Activated T-helper 9 cell treated with anti-CD3 and anti-CD28 coated beads, Interleukin-2, amount 50 U/mL, for 16 hours (primary cell): ENCODE measurements at regions not wholly inside any gene's neighbourhood (a gene's known extent, or its start where the extent isn't known, plus 50 kb on each side); places are given as distances from the start of the nearest gene placed in this dataset.
"Not testable (repeated sequence)": the region's sequence is repeated elsewhere in the genome, so short reads cannot be mapped to it uniquely, and the experiment has no call there.

ENCODE experiments used
- DNase-seq: peaks from one replicate; pipeline ENCODE4 v3.0.0-alpha.2; 2020; ENCODE audit warnings: low read depth

GRCh38 chr2:230593765-230594164 is 118.9 kb upstream of the CAB39 start:
- DNase-seq: no peak

GRCh38 chr2:230594286-230594840 is 118.3 kb upstream of the CAB39 start:
- no peak for DNase-seq

- no peak for DNase-seq
Observed at GRCh38 chr2:230599853-230600252, 112.8 kb upstream of the CAB39 start.

GRCh38 chr2:230600285-230600684 is 112.4 kb upstream of the CAB39 start:
- DNase-seq: no peak

GRCh38 chr2:230600881-230601280 is 111.8 kb upstream of the CAB39 start:
- no peak for DNase-seq

- no peak for DNase-seq
Observed at GRCh38 chr2:230601510-230601909, 111.1 kb upstream of the CAB39 start.

- DNase-seq: no peak
Observed at GRCh38 chr2:230602562-230603230, 109.9 kb upstream of the CAB39 start.

GRCh38 chr2:230603317-230603716 is 109.3 kb upstream of the CAB39 start:
- not testable (repeated sequence) for DNase-seq

GRCh38 chr2:230604158-230604557 is 108.5 kb upstream of the CAB39 start:
- not testable (repeated sequence) for DNase-seq

GRCh38 chr2:230614040-230614439 is 98.6 kb upstream of the CAB39 start:
- no peak for DNase-seq

- no peak for DNase-seq
Observed at GRCh38 chr2:230614913-230615332, 97.7 kb upstream of the CAB39 start.

GRCh38 chr2:230617256-230617706 is 95.4 kb upstream of the CAB39 start:
- DNase-seq: not testable (repeated sequence)

GRCh38 chr2:230619491-230619890 is 93.2 kb upstream of the CAB39 start:
- DNase-seq: no peak

GRCh38 chr2:230625220-230625619 is 87.4 kb upstream of the CAB39 start:
- not testable (repeated sequence) for DNase-seq

- DNase-seq: not testable (repeated sequence)
Observed at GRCh38 chr2:230627091-230627490, 85.6 kb upstream of the CAB39 start.

- no peak for DNase-seq
Observed at GRCh38 chr2:230627806-230628724, 84.6 kb upstream of the CAB39 start.

GRCh38 chr2:230631470-230631869 is 81.2 kb upstream of the CAB39 start:
- no peak for DNase-seq

- DNase-seq: no peak
Observed at GRCh38 chr2:230634146-230634545, 78.5 kb upstream of the CAB39 start.

GRCh38 chr2:230634721-230635313 is 77.8 kb upstream of the CAB39 start:
- DNase-seq: not testable (repeated sequence)

- DNase-seq: no peak
Observed at GRCh38 chr2:230636684-230637271, 75.9 kb upstream of the CAB39 start.

GRCh38 chr2:230637486-230637885 is 75.2 kb upstream of the CAB39 start:
- DNase-seq: not testable (repeated sequence)

GRCh38 chr2:230640540-230641011 is 72.1 kb upstream of the CAB39 start:
- no peak for DNase-seq
